Activated naive CD8-positive, alpha-beta T cell (primary cell): ENCODE measurements at regions not wholly inside any gene's neighbourhood (a gene's known extent, or its start where the extent isn't known, plus 50 kb on each side); places are given as distances from the start of the nearest gene placed in this dataset.

Source experiments
- H3K27ac Mint-ChIP-seq: one replicate; pipeline ENCODE4 v1.8.0; 2021; ENCODE audit warnings: mixed read lengths
- H3K27me3 Mint-ChIP-seq: one replicate; pipeline ENCODE4 v1.8.0; 2021; ENCODE audit warnings: mixed read lengths
- H3K36me3 Mint-ChIP-seq: one replicate; pipeline ENCODE4 v1.8.0; 2021; ENCODE audit warnings: mixed read lengths
- H3K4me1 Mint-ChIP-seq: one replicate; pipeline ENCODE4 v1.8.0; 2021; ENCODE audit warnings: low read depth, mixed read lengths
- H3K4me3 Mint-ChIP-seq: one replicate; pipeline ENCODE4 v1.8.0; 2021; ENCODE audit warnings: mild to moderate bottlenecking, mixed read lengths
- H3K9me3 Mint-ChIP-seq: one replicate; pipeline ENCODE4 v1.8.0; 2021; ENCODE audit warnings: low read depth, mixed read lengths

- H3K9me3 Mint-ChIP-seq: no peaks in the 10 kb centered on the region
- H3K4me3 Mint-ChIP-seq: no peak overlapping the region
- no peak overlapping the region for H3K27ac Mint-ChIP-seq
- H3K4me1 Mint-ChIP-seq: peaks cover 2% of the 10 kb centered on the region
- H3K36me3 Mint-ChIP-seq: no peaks in the 10 kb centered on the region
- H3K27me3 Mint-ChIP-seq: peaks cover 9% of the 10 kb centered on the region
These were observed 134.0 kb upstream of the IL12A start for GRCh38 chr3:159854500-159855124.

- peaks cover 2% of the 10 kb centered on the region for H3K4me1 Mint-ChIP-seq
- H3K36me3 Mint-ChIP-seq: no peaks in the 10 kb centered on the region
- no peaks in the 10 kb centered on the region for H3K9me3 Mint-ChIP-seq
- H3K27ac Mint-ChIP-seq: no peak overlapping the region
- no peak overlapping the region for H3K4me3 Mint-ChIP-seq
- peaks cover 9% of the 10 kb centered on the region for H3K27me3 Mint-ChIP-seq
These were observed 132.9 kb upstream of the IL12A start for GRCh38 chr3:159855599-159856346.

GRCh38 chr3:159856590-159857104, 132.0 kb upstream of the IL12A start:
- no peak overlapping the region for H3K27ac Mint-ChIP-seq
- H3K4me3 Mint-ChIP-seq: no peak overlapping the region
- peaks cover 2% of the 10 kb centered on the region for H3K4me1 Mint-ChIP-seq
- no peaks in the 10 kb centered on the region for H3K9me3 Mint-ChIP-seq
- peaks cover 9% of the 10 kb centered on the region for H3K27me3 Mint-ChIP-seq
- no peaks in the 10 kb centered on the region for H3K36me3 Mint-ChIP-seq

DNA sequence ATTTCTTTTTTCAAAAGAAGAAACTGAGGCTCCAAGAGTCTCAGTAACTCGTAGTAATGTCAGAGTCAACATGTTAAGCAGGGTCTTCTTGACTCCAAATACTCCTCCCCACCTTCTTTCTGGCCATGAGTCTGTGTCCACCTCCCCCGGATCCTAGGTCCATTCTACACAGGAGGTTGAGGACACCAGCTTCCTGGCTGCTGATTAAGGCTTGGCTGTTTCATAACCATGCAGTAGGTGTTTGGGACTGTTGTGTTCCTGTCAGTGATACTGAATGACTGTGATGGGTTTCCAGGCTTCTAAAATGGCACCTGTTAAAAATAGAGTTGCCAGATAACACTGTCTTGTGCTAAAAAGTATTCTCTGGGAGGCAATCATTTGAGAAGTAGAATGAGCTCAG, 130.8 kb upstream of the IL12A start:
- H3K9me3 Mint-ChIP-seq: no peaks in the 10 kb centered on the region
- H3K27ac Mint-ChIP-seq: no peak overlapping the region
- H3K36me3 Mint-ChIP-seq: no peaks in the 10 kb centered on the region

GRCh38 chr3:159858650-159859049, 130.0 kb upstream of the IL12A start:
- Mint-ChIP-seq H3K27ac (no peak overlapping the region), H3K9me3 (no peaks in the 10 kb centered on the region), H3K36me3 (no peaks in the 10 kb centered on the region), H3K4me3 (no peak overlapping the region), H3K27me3 (peaks cover 9% of the 10 kb centered on the region), H3K4me1 (peaks cover 2% of the 10 kb centered on the region)

More for the DNA sequence above, 130.8 kb upstream of the IL12A start:
- H3K4me1 Mint-ChIP-seq: peaks cover 2% of the 10 kb centered on the region
- H3K27me3 Mint-ChIP-seq: peaks cover 9% of the 10 kb centered on the region
- no peak overlapping the region for H3K4me3 Mint-ChIP-seq

GRCh38 chr3:159859424-159859823, 129.2 kb upstream of the IL12A start:
- Mint-ChIP-seq H3K27me3 (peaks cover 9% of the 10 kb centered on the region), H3K9me3 (no peaks in the 10 kb centered on the region), H3K27ac (no peak overlapping the region), H3K4me3 (no peak overlapping the region), H3K36me3 (no peaks in the 10 kb centered on the region), H3K4me1 (peaks cover 2% of the 10 kb centered on the region)

GRCh38 chr3:159859836-159860235, 128.8 kb upstream of the IL12A start:
- Mint-ChIP-seq H3K9me3 (no peaks in the 10 kb centered on the region), H3K4me1 (peaks cover 2% of the 10 kb centered on the region), H3K27ac (no peak overlapping the region), H3K4me3 (no peak overlapping the region), H3K36me3 (no peaks in the 10 kb centered on the region), H3K27me3 (peaks cover 8% of the 10 kb centered on the region)

GRCh38 chr3:159860269-159861116, 128.1 kb upstream of the IL12A start:
- H3K27ac Mint-ChIP-seq: no peak overlapping the region
- H3K36me3 Mint-ChIP-seq: no peaks in the 10 kb centered on the region
- peaks cover 6% of the 10 kb centered on the region for H3K27me3 Mint-ChIP-seq
- peaks cover 2% of the 10 kb centered on the region for H3K4me1 Mint-ChIP-seq
- H3K4me3 Mint-ChIP-seq: no peak overlapping the region
- no peaks in the 10 kb centered on the region for H3K9me3 Mint-ChIP-seq

GRCh38 chr3:159861369-159861987, 127.2 kb upstream of the IL12A start:
- Mint-ChIP-seq H3K4me3 (no peak overlapping the region), H3K9me3 (no peaks in the 10 kb centered on the region), H3K4me1 (peaks cover 2% of the 10 kb centered on the region), H3K36me3 (no peaks in the 10 kb centered on the region), H3K27ac (no peak overlapping the region), H3K27me3 (peaks cover 5% of the 10 kb centered on the region)

DNA sequence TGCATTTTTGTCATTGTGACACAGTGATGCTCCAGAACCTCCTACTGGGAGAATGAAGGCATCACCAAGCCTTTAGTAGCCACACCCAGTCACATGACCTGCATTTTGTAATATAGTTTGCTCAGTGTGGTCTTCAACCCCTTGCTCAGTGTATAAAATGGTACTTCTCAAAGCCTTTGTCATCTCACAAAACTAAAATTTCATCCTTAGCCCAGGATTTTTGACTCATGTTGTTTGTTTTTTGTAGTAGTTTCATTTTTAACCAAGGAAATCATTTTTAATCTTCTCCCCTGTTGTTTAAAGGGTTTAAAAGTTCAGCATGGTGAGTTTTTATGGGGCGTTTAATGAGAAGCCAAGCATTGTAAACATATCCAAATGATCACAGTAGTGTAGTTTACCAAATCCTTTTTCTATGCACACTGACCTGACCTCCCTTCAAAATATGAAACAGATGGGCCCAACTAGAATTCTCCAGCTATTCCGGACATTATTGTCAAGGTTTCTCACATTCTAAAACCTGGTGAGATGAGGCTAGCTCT, 123.5 kb upstream of the IL12A start:
- Mint-ChIP-seq H3K27ac (no peak overlapping the region), H3K9me3 (no peaks in the 10 kb centered on the region), H3K4me3 (no peak overlapping the region), H3K27me3 (no peaks in the 10 kb centered on the region), H3K36me3 (no peaks in the 10 kb centered on the region), H3K4me1 (no peaks in the 10 kb centered on the region)

- Mint-ChIP-seq H3K27me3 (no peaks in the 10 kb centered on the region), H3K4me3 (no peak overlapping the region), H3K4me1 (no peaks in the 10 kb centered on the region), H3K9me3 (no peaks in the 10 kb centered on the region), H3K27ac (no peak overlapping the region), H3K36me3 (no peaks in the 10 kb centered on the region)
These were observed 122.4 kb upstream of the IL12A start for GRCh38 chr3:159866201-159866746.

DNA sequence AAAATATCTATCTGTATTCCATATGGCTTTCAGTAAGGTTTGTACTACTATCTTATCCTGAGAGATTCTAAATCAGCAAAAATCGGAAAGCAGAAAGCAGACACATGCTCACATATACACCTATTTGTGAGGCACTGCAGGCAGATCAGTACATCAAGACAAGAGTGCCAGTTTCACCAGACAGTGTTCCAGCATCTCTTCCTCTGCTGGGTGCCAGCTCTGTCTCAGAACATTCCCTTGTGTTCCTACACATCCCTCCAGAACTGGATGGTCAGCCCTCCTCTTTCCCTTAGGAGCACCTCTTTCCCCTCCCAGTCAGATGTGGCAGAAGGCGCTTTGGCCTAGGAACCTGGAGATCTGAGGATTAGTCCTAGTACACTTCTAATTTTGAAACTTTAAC, 121.3 kb upstream of the IL12A start:
- Mint-ChIP-seq H3K27ac (no peak overlapping the region), H3K36me3 (no peaks in the 10 kb centered on the region), H3K9me3 (no peaks in the 10 kb centered on the region), H3K4me3 (no peak overlapping the region), H3K4me1 (no peaks in the 10 kb centered on the region), H3K27me3 (peaks cover 2% of the 10 kb centered on the region)

DNA sequence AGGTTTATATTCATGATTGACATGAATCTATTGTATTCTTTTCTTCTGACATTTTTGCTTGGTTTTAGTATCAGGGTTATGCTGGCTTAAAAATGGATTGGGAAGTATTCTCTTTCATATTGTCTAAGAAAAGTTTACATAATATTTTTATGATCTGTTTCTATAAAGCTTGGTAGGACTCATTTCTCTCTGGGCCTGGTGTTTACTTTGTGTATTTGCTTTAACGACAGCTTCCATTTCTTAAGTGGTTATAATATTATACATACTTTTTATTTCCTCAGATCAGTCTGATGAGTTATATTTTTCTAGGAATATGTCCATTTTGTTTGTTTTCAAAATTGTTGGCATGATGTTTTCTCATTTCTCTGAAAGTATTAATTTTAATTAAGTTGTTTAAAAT, 117.9 kb upstream of the IL12A start:
- H3K9me3 Mint-ChIP-seq: no peaks in the 10 kb centered on the region
- H3K27ac Mint-ChIP-seq: no peak overlapping the region
- H3K4me3 Mint-ChIP-seq: no peak overlapping the region
- H3K4me1 Mint-ChIP-seq: no peaks in the 10 kb centered on the region
- no peaks in the 10 kb centered on the region for H3K36me3 Mint-ChIP-seq
- H3K27me3 Mint-ChIP-seq: peaks cover 7% of the 10 kb centered on the region

- Mint-ChIP-seq H3K4me1 (no peaks in the 10 kb centered on the region), H3K27ac (no peak overlapping the region), H3K36me3 (no peaks in the 10 kb centered on the region), H3K4me3 (no peak overlapping the region), H3K9me3 (no peaks in the 10 kb centered on the region), H3K27me3 (peaks cover 8% of the 10 kb centered on the region)
These were observed 116.1 kb upstream of the IL12A start for GRCh38 chr3:159872374-159873109.
